HEK293 (cell line): ENCODE measurements at regions not wholly inside any gene's neighbourhood (a gene's known extent, or its start where the extent isn't known, plus 50 kb on each side); places are given as distances from the start of the nearest gene placed in this dataset.

Experiments used
- CTCF ChIA-PET: fragments of 350-600 bp; formaldehyde crosslinking; extraction: SDS; loops from one replicate; lab custom pipeline; 2021; ENCODE audit warnings: antibody characterized with exemption; lab: Yijun Ruan, JAX
- POLR2A ChIA-PET: fragments of 300-600 bp; formaldehyde crosslinking; extraction: SDS; loops from one replicate; lab custom pipeline; 2020; ENCODE audit warnings: antibody characterized with exemption, inconsistent platforms; lab: Yijun Ruan, JAX
- H3K27ac ChIP-seq: fragments of 200-500 bp; sonication (Bioruptor generic); 2 replicates; pipeline ENCODE4 v1.5.1; 2014; ENCODE audit warnings: low read depth, low read length, control low read depth, inconsistent platforms; ENCODE audit errors: extremely low read depth
- H3K36me3 ChIP-seq, 2 experiments: fragments of 200-500 bp in 1 of 2; sonication (Bioruptor generic) in 1 of 2; 1 replicate in 1 of 2; 2 replicates in 1 of 2; pipeline ENCODE4 v1.5.1; 2014 to 2017; ENCODE audit warnings: inconsistent platforms in 2 of 2, low read length in 2 of 2; ENCODE audit not compliant: control insufficient read depth in 2 of 2, insufficient read depth in 1 of 2
- H3K4me1 ChIP-seq: fragments of 200-500 bp; sonication (Bioruptor generic); 2 replicates; pipeline ENCODE4 v1.5.1; 2014; ENCODE audit warnings: mild to moderate bottlenecking, low read length, inconsistent platforms; ENCODE audit not compliant: control insufficient read depth, insufficient read depth
- H3K4me3 ChIP-seq: 2 replicates; pipeline ENCODE4 v1.5.1; 2011; ENCODE audit warnings: low read depth, mild to moderate bottlenecking, control low read depth, low read length, moderate library complexity
- H3K9me3 ChIP-seq: fragments of 200-500 bp; sonication (Bioruptor generic); 2 replicates; pipeline ENCODE4 v1.5.1; 2014; ENCODE audit warnings: low read depth, low read length, inconsistent platforms; ENCODE audit not compliant: control insufficient read depth, insufficient read depth
- BCL11B ChIP-seq: fragments of 450-650 bp; formaldehyde crosslinking; IDR thresholded peaks from 2 replicates; pipeline ENCODE4 v1.5.1; 2016; ENCODE audit warnings: low read depth, missing biosample characterization, missing genetic modification characterization
- GLI4 ChIP-seq: fragments of 450-650 bp; formaldehyde crosslinking; IDR thresholded peaks from 2 replicates; pipeline ENCODE4 v1.5.1; 2016; ENCODE audit warnings: missing biosample characterization, missing genetic modification characterization
- IKZF3 ChIP-seq: fragments of 450-650 bp; IDR thresholded peaks from 2 replicates; pipeline ENCODE4 v1.5.0; 2018; ENCODE audit warnings: missing biosample characterization, mild to moderate bottlenecking, missing genetic modification characterization, moderate library complexity
- OVOL3 ChIP-seq: fragments of 450-650 bp; formaldehyde crosslinking; IDR thresholded peaks from 2 replicates; pipeline ENCODE4 v1.5.1; 2016; ENCODE audit warnings: missing biosample characterization, missing genetic modification characterization
- ZBTB20 ChIP-seq: fragments of 450-650 bp; formaldehyde crosslinking; IDR thresholded peaks from 2 replicates; pipeline ENCODE4 v1.5.1; 2016; ENCODE audit warnings: missing biosample characterization, missing genetic modification characterization
- ZBTB49 ChIP-seq: fragments of 450-650 bp; formaldehyde crosslinking; IDR thresholded peaks from 2 replicates; pipeline ENCODE4 v1.5.1; 2016; ENCODE audit warnings: missing biosample characterization, missing genetic modification characterization, low read depth
- ZFP3 ChIP-seq: fragments of 450-650 bp; formaldehyde crosslinking; IDR thresholded peaks from 2 replicates; pipeline ENCODE4 v1.5.1; 2016; ENCODE audit warnings: low read depth, missing biosample characterization, missing genetic modification characterization
- ZFP37 ChIP-seq: fragments of 450-650 bp; formaldehyde crosslinking; IDR thresholded peaks from 2 replicates; pipeline ENCODE4 v1.5.1; 2016; ENCODE audit warnings: missing biosample characterization, missing genetic modification characterization
- ZNF274 ChIP-seq, 2 experiments: fragments of 200-500 bp in 1 of 2; fragments of 450-650 bp in 1 of 2; sonication (Bioruptor generic) in 1 of 2; formaldehyde crosslinking in 1 of 2; IDR thresholded peaks; 2 replicates each; pipeline versions ENCODE4 v1.5.1 to v1.6.1; 2014 to 2016; ENCODE audit warnings: borderline replicate concordance in 1 of 2, inconsistent platforms in 1 of 2, low read length in 1 of 2, missing biosample characterization in 1 of 2, missing genetic modification characterization in 1 of 2
- ZNF362 ChIP-seq: fragments of 450-650 bp; formaldehyde crosslinking; IDR thresholded peaks from 2 replicates; pipeline ENCODE4 v1.5.1; 2016; ENCODE audit warnings: missing biosample characterization, missing genetic modification characterization
- ZNF654 ChIP-seq: fragments of 450-650 bp; formaldehyde crosslinking; IDR thresholded peaks from 2 replicates; pipeline ENCODE4 v1.5.1; 2016; ENCODE audit warnings: low read depth, missing biosample characterization, missing genetic modification characterization
- ZNF747 ChIP-seq: fragments of 450-650 bp; formaldehyde crosslinking; IDR thresholded peaks from 2 replicates; pipeline ENCODE4 v1.5.1; 2016; ENCODE audit warnings: missing biosample characterization, missing genetic modification characterization
- TF ChIP-seq, protein P1 (sequence below): fragments of 450-650 bp; formaldehyde crosslinking; IDR thresholded peaks from 2 replicates; pipeline ENCODE4 v1.5.1; 2016; ENCODE audit warnings: missing biosample characterization, missing genetic modification characterization

DNA sequence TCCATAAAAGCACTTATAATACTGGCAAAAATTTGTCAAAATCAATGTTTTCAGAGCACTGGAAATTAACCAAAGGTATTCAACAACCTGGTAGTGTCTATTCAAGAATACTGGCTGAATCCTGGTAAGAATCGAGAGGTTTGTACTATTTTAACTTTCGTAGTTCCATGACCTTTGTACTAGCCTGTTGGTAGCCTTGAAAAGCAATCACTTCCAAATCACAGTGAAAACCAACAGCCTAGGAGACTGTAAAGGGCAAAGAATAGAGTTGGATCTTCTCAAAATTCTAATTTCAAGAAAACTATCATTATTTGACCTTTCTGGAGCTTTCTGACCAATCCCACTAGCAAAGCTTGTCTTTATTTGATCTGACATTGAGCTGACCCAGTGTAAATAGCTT lies 64.8 kb upstream of the CCDC178 start (continued):
- TF ChIP-seq GLI4 (no peak), ZBTB49 (no peak), ZNF274 (IDR thresholded peaks at IDR 0.05; ENCODE audit: low read length) (no peak), ZNF274 (tag by site-specific recombination; IDR thresholded peaks at IDR 0.05; ENCODE audit: borderline replicate concordance) (no peak), OVOL3 (tag by site-specific recombination) (no peak), ZNF747 (no peak)
- TF ChIP-seq, all 188 proteins: peak for 0

- H3K9me3 ChIP-seq: no peaks in the 10 kb centered on the region
- H3K4me3 ChIP-seq: no peak overlapping the region
- no peak overlapping the region for H3K27ac ChIP-seq
- 0 out of 2 replicates have a peak, but pooled peaks have one; percentile 28 for TF ChIP-seq ZFP37 (tag by site-specific recombination)
- TF ChIP-seq, protein P1, sequence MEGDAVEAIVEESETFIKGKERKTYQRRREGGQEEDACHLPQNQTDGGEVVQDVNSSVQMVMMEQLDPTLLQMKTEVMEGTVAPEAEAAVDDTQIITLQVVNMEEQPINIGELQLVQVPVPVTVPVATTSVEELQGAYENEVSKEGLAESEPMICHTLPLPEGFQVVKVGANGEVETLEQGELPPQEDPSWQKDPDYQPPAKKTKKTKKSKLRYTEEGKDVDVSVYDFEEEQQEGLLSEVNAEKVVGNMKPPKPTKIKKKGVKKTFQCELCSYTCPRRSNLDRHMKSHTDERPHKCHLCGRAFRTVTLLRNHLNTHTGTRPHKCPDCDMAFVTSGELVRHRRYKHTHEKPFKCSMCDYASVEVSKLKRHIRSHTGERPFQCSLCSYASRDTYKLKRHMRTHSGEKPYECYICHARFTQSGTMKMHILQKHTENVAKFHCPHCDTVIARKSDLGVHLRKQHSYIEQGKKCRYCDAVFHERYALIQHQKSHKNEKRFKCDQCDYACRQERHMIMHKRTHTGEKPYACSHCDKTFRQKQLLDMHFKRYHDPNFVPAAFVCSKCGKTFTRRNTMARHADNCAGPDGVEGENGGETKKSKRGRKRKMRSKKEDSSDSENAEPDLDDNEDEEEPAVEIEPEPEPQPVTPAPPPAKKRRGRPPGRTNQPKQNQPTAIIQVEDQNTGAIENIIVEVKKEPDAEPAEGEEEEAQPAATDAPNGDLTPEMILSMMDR (tag by site-specific recombination): peak; percentile 63; the same call in 1 of the 2 replicates
- TF ChIP-seq ZNF362 (tag by site-specific recombination): no peak
- no peak for TF ChIP-seq ZBTB20 (tag by site-specific recombination)
- no peak for TF ChIP-seq BCL11B (tag by site-specific recombination)
- no peak for TF ChIP-seq ZFP3
- TF ChIP-seq ZNF654 (tag by site-specific recombination): peak; percentile 80
- peak; percentile 60; the same call in 1 of the 2 replicates for TF ChIP-seq IKZF3 (tag by site-specific recombination)
- no peaks in the 10 kb centered on the region for H3K4me1 ChIP-seq
- POLR2A ChIA-PET: no interaction called here
- CTCF ChIA-PET: interaction anchor here (0.6 to 2.7 kb wide), 16 partner anchors 8 to 284 kb away, joined by 3 to 28 read pairs (median 4); no protein-coding TSS in a partner anchor
- no peaks in the 10 kb centered on the region for H3K36me3 ChIP-seq
These were observed 54.8 kb upstream of the CCDC178 start for GRCh38 chr18:33495278-33495677.
